ENCODE measurements at regions not wholly inside any gene's neighbourhood (a gene's known extent, or its start where the extent isn't known, plus 50 kb on each side); places are given as distances from the start of the nearest gene placed in this dataset.
A peak's percentile ranks its signal among the peaks of the same experiment; 100 is the strongest.

- ATAC-seq (no peak), DNase-seq (ENCODE audit: extremely low read depth in 1 of 4, low spot score in 3 of 4) (no peak), FAIRE-seq (no peak)
- POLR2A ChIA-PET: no interaction called here
- Histone ChIP-seq H3K4me1 (replicated peaks in 1 of 2; ENCODE audit: control insufficient read depth in 2 of 2, insufficient read depth in 2 of 2, low read length in 2 of 2) (no peaks in the 10 kb centered on the region), H3K9me1 (ENCODE audit: control insufficient read depth, insufficient read depth, low read length) (no peaks in the 10 kb centered on the region), H3K4me2 (ENCODE audit: insufficient read depth, low read length) (no peak overlapping the region), H3K9ac (ENCODE audit: insufficient read depth in 1 of 2, low read depth in 2 of 2, low read length in 2 of 2) (no peak overlapping the region), H3K9me3 (replicated peaks; ENCODE audit: control insufficient read depth, insufficient read depth, low read depth, low read length) (no peaks in the 10 kb centered on the region), H3K36me3 (ENCODE audit: control insufficient read depth, insufficient read depth, low read length) (no peaks in the 10 kb centered on the region), H3K4me3 (no peak overlapping the region), H4K20me1 (replicated peaks; ENCODE audit: control insufficient read depth, insufficient read depth, low read length) (no peaks in the 10 kb centered on the region), H3K79me2 (ENCODE audit: control insufficient read depth, insufficient read depth, low read length) (no peaks in the 10 kb centered on the region), H3K27ac (ENCODE audit: extremely low read depth, low read depth, low read length) (no peak overlapping the region), H3K27me3 (ENCODE audit: control insufficient read depth in 2 of 2, insufficient read depth in 2 of 2, low read length in 2 of 2) (no peaks in the 10 kb centered on the region), H2AFZ (ENCODE audit: low read depth, low read length) (no peak overlapping the region)
- CTCF ChIA-PET (ENCODE audit: low intra/inter-chr PET ratio): no interaction called here
- no TSS peak for BruUV-seq (replicated peaks)
- TF ChIP-seq MAZ (CRISPR knock-in tag; conservative IDR thresholded peaks at IDR 0.05 in 1 of 2, IDR thresholded peaks at IDR 0.05 in 1 of 2): no peak
- TF ChIP-seq ZNF449 (CRISPR knock-in tag; IDR thresholded peaks at IDR 0.05): no peak
- TF ChIP-seq PCBP2 (IDR thresholded peaks at IDR 0.05; ENCODE audit: low read depth, low read length, poor library complexity, severe bottlenecking): no peak
- no peak for TF ChIP-seq CEBPG (CRISPR knock-in tag; IDR thresholded peaks at IDR 0.05)
- peak in 1 of 2 experiments; percentile 49; a peak in 2 of 4 replicates for TF ChIP-seq CEBPG (tag; conservative IDR thresholded peaks at IDR 0.05 in 1 of 2, IDR thresholded peaks at IDR 0.05 in 1 of 2)
- TF ChIP-seq ZC3H11A (IDR thresholded peaks at IDR 0.05; ENCODE audit: low read depth, low read length): no peak
- no peak for TF ChIP-seq TBL1XR1 (IDR thresholded peaks at IDR 0.05; ENCODE audit: low read length in 2 of 2)
- no peak for TF ChIP-seq NR2C2 (CRISPR knock-in tag; IDR thresholded peaks at IDR 0.05)
- TF ChIP-seq NR2C2 (tag; IDR thresholded peaks at IDR 0.05): no peak
- TF ChIP-seq L3MBTL2 (IDR thresholded peaks at IDR 0.05): no peak
- intact Hi-C loops (cut with micrococcal nuclease) (no loop called here), in situ Hi-C loops (cut with MboI) (no loop called here)
- 2% methylated on average over 11 of the region's 11 CpGs for WGBS (ENCODE audit: insufficient coverage, low coverage, missing lambda C conversion rate)
Measured at GRCh38 chr4:124943145-124943889, 230.8 kb upstream of the ANKRD50 start.
